Stimulated activated CD4-positive, alpha-beta T cell treated with anti-CD3 and anti-CD28 coated beads, Interleukin-12 subunit alpha, Interleukin-12 subunit beta, amount 100 ng/mL, for 24 hours (primary cell): ENCODE measurements at regions not wholly inside any gene's neighbourhood (a gene's known extent, or its start where the extent isn't known, plus 50 kb on each side); places are given as distances from the start of the nearest gene placed in this dataset.

Experiments
- DNase-seq, 2 experiments: peaks; one replicate each; pipeline ENCODE4 v3.0.0-alpha.2; 2020; ENCODE audit warnings: low read depth in 2 of 2

DNA sequence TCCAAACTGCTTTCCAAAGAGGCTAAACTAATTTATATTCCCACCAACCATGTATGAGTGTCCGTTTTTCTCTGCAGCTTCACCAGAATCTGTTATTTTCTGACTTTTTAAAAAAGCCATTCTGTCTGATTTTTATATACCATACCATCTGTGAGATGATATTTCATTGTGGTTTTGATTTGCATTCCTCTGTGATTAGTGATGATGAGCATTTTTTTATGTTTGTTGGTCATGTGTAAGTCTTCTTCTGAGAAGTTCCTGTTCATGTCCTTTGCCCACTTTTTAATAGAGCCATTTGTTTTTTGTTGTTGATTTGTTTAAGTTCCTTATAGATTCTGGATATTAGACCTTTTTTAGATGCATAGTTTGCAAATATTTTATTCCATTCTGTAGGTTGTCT is 179.4 kb upstream of the ALCAM start:
- DNase-seq = no peak

DNA sequence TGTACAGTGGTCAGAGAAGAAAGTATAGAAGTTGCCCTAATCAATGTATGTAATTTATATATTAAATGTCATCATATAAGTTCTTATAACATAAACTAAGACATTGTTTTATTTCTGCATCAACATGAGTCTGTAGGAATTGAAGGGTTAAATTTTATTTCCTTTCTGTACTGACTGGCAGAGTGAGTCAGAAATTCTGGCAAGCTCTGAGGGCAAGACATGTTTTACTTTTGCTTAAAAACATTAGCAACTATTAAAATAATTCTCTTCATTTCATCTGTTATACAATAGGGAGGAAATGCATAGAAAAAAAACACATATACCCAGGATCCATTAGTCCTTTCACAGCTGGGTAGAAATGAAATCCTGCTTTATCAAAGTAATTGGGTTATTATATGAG is 171.4 kb upstream of the ALCAM start:
- no peak for DNase-seq

DNA sequence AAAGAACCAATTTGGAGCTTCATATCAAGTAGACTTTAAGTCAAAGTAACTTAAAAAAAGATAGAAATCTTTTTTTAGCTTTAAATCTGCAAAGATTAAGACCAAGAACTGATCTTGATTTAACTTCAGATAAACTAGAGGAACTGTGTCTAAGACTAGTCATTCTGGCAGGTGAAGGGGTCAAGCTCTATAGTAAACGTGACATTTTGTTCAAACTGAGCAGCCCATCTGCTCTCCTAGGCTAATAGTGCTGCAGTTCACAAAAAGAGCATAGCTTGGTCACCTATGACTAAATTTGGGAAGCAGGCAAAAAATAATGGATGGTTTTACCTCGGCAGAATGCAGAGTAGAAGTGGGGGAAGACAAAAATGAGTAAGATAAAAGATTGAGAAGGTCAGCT is 168.8 kb upstream of the ALCAM start:
- DNase-seq = no peak

DNA sequence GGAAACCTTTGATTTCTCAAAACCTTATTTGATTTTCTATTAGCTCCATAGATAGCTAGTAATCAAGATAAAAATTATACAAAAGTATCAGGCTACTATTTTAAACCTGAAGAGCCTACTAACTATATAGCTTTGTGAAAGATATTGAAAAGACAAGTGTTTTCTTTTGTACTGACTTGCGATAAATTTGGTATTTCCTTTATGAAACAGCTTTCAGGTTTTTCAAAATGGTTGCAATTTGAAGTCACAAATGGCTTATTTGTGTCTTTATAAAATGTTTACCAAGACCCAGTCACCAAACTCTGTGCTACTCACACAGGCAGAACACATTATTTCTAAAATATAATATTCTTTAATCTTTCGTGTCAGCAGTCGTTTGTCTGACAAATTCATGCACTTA is 167.5 kb upstream of the ALCAM start:
- DNase-seq = no peak

DNA sequence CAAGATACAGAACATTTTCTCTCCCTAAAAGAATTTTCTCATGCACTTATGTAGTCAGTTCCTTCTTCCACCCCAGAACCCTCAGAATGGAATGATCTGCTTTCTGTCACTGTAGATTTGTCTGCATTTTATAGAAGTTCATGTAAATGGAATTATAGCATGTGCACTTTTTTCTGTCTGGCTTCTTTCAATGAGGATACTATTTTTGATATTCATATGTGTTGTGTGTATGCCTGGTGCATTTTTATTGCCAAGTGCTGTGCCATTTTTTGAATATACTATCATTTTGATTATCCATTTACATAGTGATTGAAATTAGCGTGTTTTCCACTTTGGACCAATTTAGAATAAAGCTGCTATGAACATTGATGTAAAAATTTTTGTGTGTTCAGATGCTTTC is 156.6 kb upstream of the ALCAM start:
- DNase-seq = no peak

DNA sequence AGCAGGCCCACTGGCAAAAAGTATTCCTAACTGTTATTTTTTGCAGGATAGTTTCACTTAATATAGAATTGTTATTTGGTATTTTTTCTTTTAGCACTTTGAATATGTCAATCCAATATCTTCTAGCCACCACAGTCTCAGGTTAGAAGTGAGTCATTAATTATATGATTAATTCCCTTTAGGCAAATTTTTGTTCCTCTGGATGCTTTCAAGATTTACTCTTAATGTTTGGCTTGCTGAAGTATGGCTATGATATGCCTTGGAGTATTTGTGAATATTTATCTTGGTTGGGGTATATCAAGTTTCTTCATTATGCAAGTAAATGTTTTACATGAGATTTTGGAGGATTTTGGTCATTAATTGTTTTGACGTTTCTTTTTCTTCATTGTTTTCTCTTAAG is 152.1 kb upstream of the ALCAM start:
- no peak for DNase-seq

DNA sequence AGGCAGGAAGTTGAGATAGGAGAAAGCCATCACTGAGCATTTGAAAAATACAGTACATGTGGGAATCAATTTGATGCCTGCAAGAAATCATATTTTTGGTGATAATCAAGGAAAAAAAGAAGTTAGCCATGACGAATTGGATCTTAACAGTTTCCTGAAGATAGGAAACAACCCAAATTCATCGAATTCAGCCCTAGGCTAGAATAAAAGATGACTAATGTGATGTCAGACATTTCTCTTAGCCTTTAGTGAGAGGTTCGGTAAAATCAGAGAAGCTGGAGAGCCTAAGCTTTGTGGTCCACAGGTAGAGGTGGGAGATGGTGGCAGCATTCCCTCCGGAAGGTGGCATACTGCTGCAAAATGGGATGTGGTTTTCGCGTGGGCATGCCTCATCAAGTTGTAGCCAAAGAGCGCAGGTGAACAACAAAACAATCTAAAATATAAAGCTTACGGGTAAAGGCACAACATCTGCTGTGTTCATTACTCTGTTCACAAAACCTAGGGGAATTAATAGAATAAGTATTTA is 144.1 kb upstream of the ALCAM start:
- no peak for DNase-seq

DNA sequence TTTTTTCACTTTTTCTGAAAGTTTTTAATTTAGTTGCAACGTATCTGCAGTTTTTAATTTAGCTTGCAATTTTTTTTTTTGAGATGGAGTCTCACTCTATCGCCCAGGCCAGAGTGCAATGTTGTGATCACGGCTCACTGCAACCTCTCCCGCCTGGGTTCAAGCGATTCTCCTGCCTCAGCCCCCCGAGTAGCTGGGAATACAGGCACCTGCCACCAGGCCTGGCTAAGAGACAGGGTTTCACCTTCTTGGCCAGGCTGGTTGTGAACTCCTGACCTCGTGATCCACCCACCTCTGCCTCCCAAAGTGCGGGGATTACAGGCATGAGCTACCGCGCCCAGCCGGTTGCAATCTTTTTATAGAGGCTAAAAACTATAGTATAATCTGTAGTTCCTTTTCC is 142.9 kb upstream of the ALCAM start:
- DNase-seq = no peak

DNA sequence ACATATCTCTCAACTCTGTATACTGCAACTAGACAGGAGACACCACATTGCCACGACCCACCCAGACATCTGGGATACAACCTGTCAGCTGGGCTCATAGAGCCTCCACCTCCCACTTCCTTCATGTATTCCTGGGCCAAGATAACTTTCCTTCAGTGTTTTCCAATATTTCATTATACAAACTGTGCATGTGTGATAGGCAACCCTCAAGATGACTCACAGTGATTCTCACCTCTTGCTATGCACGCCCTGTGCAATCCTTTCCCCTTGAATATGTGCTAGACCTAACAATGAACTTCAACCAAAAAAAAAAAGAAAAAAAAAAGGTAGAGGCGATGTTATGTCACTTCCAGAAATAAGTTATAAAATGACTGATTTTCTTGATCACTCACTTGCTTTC is 138.0 kb upstream of the ALCAM start:
- DNase-seq = no peak

DNA sequence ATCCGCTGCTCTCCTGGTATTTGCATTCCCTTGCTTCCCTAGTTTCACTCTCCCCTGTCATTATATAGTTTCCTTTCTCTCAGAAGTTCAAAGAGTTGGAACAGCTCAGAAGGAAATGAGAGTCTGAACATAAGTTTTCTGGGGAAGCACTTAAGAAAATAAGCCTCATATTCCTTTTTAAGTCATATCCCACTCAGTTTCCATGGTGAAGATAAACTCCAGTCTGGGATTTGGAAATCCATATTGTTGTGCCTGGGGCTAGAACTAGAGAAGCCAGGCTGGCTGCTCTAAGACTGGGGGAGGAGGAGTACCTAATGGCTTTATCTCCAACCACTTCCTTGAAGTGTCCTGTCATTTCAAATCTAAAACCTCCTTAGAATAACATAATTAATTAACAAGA is 134.2 kb upstream of the ALCAM start:
- DNase-seq = no peak

DNA sequence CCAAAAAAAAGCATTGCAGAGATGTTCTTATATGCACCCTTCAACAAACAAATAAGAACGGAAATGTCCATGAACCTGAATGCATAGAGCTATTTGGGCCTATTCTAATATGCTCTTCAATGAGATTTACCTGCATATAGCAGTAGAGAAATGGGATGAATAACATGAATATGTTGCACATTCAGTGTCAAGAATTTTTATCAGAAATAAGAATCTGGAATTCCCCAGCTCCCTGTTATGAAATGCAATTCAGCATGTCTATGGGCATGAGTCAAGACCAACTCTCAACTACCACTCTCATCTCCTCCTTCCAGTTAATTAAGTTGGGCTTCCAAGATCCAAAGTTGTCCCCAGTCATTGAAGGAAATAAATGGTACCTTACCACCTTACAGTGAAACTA is 133.7 kb upstream of the ALCAM start:
- no peak for DNase-seq

DNA sequence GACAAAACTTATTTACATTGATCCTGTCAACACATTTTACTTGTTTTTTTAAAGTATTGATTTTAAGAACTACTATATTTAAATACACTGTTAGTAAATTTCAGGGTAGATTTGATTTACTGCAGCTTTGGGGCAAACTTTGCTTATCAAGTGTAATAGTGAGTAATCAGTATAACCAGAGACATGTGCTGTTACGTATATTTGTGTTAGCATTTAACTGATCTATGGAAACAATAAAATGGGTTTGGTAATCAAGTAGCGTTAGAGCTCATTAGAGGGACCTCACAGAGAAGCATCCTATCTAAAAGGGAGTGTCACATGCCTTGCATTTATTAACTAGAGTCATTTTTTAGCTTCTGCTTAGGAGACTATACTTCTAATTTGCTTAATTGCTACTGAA is 131.5 kb upstream of the ALCAM start:
- no peak for DNase-seq

DNA sequence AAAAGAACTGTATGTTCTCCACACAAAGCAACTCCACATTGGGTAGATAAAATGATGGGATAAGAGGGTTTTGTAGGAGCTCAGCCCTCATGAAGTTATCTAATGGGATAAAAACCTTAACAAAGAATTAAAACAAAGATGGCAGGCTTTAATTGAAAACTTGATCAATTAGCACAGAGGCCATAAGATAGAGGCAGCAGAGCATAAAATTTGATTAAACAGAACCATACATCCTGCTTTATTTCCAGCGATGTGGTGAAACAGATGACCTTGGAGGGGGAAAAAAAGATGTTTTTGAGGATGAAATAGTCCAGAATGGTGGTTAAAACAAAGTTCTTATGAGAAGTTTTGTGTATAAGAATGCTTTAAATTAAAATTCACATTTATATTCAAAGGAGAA is 130.9 kb upstream of the ALCAM start:
- no peak for DNase-seq

DNA sequence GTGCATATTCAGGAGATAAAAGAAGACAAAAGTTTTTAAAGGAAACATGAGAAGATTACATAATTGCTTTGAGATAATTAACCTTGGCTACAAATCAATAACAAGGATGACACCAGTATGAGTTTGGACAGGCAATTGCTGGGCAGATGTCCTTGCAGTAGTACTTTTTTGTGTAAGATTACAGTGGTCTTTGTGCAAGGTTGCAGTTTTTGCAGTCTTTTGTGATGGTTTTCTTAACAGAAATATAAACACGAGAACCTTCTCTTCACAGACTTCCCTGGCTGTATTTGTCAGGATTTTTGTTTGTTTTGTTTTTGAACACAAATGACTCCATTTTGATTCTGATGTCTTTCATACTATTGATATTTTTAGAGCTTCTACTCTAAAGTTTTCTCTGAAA is 128.3 kb upstream of the ALCAM start:
- no peak for DNase-seq

DNA sequence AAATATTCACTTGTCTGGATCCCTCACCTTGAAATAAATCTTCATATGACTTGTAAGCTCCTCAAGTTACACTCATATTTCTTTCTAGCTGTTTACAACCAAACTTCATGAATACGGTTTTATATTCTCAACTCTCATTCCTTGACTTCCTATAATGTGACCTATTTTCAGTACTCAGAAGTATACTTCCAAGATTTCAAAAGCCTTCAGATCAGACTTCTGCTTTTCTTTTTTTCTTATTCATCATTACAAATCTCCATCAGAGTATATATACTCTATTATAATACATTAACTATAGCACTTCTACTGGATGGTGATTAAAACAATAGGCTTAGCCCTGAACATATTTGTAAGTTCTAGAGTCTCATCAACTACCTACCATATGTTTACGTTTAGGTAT is 123.6 kb upstream of the ALCAM start:
- no peak for DNase-seq

DNA sequence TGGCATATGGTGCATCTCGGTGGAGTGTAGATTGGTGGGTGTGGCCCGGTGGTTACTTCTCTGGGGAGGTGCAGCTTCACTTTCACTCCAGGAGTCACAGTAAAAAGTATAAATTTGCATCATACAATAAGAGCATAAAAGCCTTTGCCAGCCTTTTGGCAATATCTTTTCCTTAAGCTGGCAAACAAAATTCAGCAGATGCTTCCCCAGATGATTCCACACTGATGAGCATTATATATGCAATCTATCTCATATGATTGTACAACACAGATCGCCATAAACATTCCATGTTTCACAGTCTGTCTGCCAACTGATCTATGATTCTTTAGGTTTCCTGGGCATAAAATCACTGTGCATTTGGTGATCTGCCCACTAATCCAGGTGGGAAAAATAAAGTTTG is 120.2 kb upstream of the ALCAM start:
- DNase-seq = no peak

DNA sequence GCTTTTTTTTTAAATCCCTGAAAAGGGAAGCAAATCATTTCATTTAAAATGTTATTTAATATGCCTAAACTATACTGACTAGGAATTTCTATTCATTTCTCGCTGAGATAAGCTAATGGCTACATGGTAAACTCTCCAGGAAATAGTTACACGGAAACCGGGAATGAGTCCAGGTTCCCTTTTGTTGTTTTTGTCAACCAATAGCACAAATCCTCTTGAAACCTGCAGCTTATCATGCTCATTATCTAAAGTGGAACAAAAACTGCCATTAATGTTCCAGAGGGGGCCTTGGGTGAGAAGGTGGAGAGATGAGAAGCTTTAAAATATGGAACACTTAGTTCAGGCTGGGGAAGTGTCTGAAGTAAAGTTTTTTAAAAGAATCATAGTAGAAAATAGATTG is 113.5 kb upstream of the ALCAM start:
- no peak for DNase-seq

DNA sequence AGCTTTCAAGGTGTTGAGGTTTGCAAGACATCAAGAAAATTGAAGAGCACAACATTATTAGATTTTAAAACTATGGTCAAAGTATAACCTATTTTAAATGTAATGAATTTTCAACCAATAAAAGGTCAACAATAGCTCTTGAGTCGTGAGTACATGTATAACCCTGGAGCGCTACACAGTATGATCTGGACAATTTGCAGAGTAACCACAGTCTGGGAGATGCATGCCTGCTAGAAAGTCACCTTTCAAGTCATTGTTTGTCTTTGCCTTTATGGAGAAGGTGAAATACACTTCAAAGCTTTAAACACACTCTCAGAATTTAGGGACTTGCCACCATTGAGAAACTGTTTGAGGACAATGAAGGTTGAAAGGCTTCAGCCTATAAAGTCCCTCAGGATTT is 112.6 kb upstream of the ALCAM start:
- DNase-seq = no peak

DNA sequence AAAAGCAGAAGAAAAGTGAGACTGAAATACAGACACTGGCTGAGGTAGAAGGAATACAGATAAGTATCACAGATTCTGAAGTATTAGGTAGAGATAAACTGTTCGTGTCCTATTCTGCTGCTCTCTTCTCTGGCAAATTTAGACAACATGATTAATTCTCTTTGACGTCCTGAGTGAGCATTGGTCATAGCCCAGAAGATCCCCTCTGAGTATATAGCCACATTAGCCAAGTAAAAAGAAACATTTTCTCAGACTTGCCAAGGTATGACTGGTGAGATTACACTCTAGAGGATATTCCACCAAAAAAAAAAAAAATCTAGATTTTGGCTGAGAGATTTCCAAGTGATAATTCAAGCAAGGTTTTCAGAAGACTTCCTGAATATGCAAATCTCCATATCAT is 111.4 kb upstream of the ALCAM start:
- DNase-seq = no peak

DNA sequence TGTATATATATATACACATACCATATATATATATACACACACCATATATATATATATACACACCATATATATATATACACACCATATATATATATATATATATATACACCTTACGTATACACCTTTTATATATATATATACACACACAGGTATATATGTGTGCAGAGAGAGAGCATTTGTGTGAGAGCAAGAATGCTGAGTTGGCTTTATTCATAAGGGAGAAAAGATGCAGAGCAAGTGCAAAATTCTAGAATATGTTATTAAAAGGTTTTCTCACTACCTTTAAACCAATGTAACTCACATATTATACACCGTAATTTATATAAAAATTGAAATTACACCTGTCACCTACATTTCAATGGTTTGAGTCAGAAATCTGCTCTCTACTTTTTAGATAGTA is 107.2 kb upstream of the ALCAM start:
- DNase-seq = no peak

DNA sequence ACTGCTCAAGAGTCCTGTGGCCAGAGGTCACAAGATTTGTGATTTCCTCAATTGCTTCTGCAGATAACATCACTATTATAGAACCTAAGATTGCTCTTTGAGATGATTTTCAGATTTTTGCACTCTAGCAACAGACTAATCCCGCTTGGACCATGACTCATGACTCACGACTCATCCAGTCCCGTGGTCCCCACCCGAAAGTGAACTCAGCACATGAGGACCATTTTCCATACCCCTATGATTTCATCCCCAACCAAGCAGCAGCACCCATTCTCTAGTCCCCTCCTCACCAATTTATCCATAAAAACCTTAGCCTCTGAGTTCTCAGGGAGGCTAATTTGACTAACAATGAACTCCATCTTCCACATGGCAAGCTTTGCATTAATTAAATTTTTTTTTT is 106.3 kb upstream of the ALCAM start:
- DNase-seq = no peak

DNA sequence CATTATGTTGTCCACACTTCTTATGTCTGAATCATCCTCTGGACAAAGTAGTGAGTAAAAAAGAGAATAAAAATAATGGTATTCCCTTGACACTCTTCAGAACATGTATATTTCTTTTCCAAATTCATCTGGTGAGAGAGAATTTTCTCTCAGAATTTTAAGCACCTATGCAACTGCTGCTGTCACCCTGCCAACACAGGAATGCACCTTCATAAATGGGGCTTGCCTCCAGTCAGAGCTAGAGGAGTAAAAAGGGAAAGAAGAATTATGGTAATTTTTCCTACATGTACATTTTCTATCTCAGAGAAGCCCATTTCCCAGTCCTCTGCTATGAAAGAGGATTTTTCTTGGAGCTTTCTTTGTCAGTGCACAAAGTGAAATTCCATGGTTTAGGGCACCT is 92.2 kb upstream of the ALCAM start:
- DNase-seq = no peak

DNA sequence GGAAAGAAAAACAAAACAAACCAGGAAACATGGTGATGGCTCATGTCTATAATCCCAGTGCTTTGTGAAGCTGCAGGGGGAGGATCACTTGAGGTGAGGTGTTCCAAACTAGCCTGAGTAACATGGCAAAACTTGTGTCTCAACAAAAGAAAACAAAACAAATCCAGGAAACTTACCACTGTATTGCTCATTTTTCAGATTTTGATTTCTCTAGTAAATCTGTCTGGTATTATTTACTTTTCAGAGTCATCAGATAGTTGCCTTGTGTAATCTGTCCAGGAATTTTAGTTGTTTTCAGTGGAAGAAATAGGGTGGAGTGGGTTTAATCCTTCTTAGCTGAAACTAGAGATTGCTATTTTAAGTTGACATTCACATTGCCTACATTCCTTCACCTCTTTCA is 91.8 kb upstream of the ALCAM start:
- no peak for DNase-seq

DNA sequence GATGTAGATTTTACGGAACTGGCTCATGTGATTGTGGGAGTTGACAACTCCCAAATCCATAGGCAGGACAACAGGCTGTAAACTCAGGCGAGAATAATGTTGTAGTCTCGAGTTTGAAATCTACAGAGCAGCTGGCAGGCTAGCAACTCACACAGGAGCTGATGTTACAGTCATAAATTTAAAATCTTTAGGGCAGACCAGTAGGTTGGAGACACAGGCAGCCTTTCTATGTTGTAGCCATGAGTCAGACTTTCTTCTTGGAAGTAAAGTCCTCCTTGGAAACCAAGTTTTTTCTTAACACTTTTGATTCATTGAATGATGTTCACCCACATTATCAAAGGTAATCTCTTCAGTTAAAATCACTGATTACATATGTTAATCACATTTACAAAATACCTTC is 89.1 kb upstream of the ALCAM start:
- no peak for DNase-seq

DNA sequence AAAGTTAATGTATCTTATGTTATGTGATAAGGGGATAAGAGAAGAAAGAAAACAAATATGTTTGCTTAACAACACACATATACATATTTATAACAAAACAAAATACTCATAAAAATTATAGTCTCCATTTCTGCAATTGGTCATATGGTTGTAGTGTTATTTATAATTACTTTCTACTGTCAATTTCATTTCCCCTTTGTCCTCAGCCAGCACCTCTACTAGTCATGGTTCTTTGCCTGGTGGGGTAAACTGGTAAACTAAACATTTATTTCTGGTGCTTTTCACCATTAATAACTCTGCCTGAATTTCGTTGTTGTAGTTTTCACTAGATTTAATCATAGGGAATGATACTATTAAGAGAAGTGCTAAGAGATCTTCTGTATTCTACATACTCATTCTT is 88.0 kb upstream of the ALCAM start:
- no peak for DNase-seq
